H54 (cell line): ENCODE measurements at regions not wholly inside any gene's neighbourhood (a gene's known extent, or its start where the extent isn't known, plus 50 kb on each side); places are given as distances from the start of the nearest gene placed in this dataset.
A peak's percentile ranks its signal among the peaks of the same experiment; 100 is the strongest.
"Not testable (repeated sequence)": the region's sequence is repeated elsewhere in the genome, so short reads cannot be mapped to it uniquely, and the experiment has no call there.

Source experiments
- DNase-seq: peaks from one replicate; pipeline ENCODE4 v3.0.0; 2011; ENCODE audit warnings: low spot score, mixed read lengths; ENCODE audit not compliant: insufficient read length
- FAIRE-seq: peaks from 3 replicates; lab custom pipeline; 2011; peaks lifted over from hg19 to GRCh38; lab: Jason Lieb, UNC
- POLR2A ChIP-seq: IDR thresholded peaks from 2 replicates; pipeline ENCODE4 v1.6.1; 2011; ENCODE audit warnings: low read depth, mild to moderate bottlenecking, low read length

DNA sequence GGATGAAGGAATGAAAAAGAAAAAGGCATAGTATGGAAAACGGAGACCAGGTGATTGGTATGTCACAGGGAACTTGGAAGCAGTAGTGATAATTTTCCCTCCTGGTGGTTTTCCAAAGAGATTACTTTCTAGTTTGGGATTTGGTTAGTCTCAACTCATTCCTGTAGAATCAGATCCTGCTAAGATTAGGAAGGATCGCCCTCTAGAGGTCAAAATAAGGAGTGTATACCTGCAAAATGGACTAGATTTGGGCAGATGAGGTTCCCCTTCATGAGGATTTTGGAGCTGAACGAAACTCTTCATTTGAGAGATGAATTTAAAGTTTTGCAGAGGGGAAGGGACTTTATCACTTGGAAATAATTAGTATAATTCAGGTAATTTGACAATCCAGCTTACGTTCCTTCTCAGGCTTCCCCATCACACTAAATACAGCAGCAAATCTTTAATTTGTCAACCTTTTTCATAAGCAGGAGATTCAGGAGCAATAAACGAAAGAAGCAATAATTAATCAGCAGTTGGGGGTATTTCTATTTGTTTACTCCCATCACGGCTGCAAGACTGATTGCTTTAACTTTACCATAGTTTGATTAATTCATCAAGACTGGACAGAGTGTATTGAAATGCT lies 65.2 kb downstream of the CCDC195 start:
- FAIRE-seq (peak; percentile 88), DNase-seq (peak; percentile 27)
- TF ChIP-seq POLR2A, result no peak

DNA sequence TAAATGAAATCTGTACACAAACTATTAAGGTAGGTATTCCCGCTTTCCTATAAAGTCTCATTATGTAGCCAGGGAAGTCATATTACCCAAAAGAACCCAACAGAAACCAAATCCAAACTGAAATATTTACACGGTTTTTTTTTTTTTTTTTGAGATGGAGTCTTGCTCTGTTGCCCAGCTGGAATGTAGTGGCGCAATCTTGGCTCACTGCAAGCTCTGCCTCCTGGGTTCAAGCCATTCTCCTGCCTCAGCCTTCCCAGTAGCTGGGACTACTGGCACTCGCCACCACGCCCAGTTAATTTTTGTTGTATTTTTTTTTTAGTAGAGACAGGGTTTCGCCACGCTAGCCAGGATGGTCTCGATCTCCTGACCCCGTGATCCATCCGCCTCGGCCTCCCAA lies 62.5 kb upstream of the CUL3 start:
- not testable (repeated sequence) for FAIRE-seq, DNase-seq

DNA sequence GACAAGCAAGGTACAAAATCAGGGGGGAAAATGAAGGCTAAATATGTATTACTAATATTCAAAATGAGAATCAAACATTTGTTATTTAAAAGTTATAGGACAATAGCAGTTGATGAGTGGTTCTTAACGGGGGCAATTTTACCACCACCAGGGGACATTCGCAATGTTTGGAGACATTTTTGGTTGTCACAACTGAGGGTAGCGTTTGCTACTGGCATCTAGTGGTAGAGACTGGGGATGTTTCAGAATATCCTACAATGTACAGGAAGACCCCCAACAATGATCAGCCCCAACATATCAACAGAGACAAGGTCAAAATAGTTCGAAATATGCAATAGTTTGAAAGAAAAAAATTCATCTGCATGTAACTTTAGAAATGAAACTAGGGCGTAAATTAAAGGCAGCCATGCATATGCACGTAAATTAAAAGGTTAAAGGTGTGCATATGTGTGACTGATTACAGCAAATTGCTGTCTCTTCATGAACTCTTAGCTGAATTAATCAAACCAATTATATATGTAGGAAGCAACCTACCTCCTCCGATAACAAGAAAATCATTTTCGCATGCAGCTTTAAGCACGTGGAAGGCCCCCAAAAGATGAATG lies 61.2 kb upstream of the CUL3 start:
- FAIRE-seq (no peak), DNase-seq (no peak)
- TF ChIP-seq POLR2A, result no peak

GRCh38 chr2:224645722-224646121 lies 60.6 kb upstream of the CUL3 start:
- no peak for TF ChIP-seq POLR2A
- DNase-seq (no peak), FAIRE-seq (no peak)

GRCh38 chr2:224640679-224641078 lies 55.5 kb upstream of the CUL3 start:
- DNase-seq (no peak), FAIRE-seq (no peak)

DNA sequence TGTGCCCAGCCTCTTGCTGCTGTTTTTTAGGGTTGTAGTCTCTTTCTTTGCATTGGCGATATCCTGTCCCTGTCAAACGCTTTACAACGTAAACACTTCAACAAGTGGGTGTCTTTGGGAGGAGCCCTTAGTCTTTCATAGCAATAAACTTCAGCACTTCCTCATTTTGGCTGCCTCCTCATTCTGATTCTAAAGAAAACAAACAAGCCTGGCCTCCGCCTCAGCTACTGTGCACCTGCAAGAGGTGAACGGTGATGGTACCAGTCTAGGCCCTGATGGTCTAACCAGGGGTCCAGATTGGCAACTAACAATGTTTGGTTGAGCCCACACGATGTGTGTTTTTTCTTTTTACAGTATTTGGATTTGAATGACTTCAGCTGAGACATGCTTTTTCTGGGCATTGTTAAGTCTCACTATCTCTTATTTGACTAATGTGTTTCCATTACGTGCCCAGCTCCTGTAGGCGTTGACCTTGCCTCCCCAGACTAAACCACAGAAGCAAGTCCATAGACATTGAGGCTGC lies 53.2 kb upstream of the CUL3 start:
- FAIRE-seq (no peak), DNase-seq (no peak)
- no peak for TF ChIP-seq POLR2A

More at GRCh38 chr2:224640679-224641078, 55.5 kb upstream of the CUL3 start:
- no peak for TF ChIP-seq POLR2A
